DMS 273 (cell line): ENCODE measurements at regions not wholly inside any gene's neighbourhood (a gene's known extent, or its start where the extent isn't known, plus 50 kb on each side); places are given as distances from the start of the nearest gene placed in this dataset.

Experiments used
- DNase-seq: peaks from one replicate; lab custom pipeline; 2025; ENCODE audit not compliant: unreplicated experiment; lab: John Stamatoyannopoulos, UW

DNA sequence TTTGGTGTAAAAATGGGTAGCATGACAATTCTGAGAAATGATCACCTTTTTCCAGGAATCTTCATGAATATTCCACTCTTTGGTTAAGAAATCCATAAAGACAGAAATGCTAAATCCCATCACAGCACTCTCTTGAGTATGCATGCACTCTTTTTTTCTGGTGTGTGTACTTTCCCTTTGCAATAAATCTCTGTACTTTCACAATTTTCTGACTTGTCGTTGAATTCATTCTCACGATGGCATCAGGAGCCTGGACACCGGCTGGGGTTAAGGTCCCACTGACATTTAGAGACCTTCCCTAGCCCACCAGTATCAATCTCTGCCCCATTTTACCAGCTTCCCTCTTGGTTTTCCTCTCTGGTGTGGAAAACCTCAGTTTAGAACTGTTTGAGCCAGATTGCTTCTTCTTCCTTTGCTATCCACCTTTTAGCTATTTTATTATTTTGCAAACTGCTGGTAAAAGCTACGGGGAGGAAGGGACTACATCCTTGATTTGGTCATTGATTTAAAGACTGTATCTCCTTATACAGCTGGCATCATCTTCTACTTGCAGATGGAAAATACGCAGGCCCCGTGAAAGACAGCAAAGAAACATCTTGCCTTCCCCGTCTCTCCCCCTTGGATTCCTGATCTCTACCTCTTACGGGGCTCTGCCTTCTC is 59.9 kb upstream of the ZFR start:
- DNase-seq = peak; percentile 54

DNA sequence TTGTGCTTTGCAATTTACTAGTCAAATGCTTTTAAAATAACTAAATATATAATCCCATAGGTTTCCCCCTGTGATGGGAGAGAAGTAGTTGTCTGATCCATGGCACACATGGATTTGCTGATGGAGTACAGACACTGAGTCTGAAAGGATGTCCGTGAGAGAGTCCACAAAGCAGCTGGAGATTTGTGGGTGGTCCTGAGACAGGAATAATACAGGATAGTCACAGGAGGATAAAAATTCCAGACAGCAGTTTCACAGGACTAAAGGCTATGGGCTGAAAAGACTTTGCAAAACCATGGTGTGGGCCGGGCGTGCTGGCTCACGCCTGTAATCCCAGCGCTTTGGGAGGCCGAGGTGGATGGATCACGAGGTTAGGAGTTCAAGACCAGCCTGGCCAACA is 58.7 kb upstream of the ZFR start:
- no peak for DNase-seq

GRCh38 chr5:32501071-32502002 is 56.8 kb upstream of the ZFR start:
- no peak for DNase-seq

GRCh38 chr5:32500181-32500580 is 55.6 kb upstream of the ZFR start:
- no peak for DNase-seq

- DNase-seq = no peak
Measured at GRCh38 chr5:32499261-32499660, 54.7 kb upstream of the ZFR start.

DNA sequence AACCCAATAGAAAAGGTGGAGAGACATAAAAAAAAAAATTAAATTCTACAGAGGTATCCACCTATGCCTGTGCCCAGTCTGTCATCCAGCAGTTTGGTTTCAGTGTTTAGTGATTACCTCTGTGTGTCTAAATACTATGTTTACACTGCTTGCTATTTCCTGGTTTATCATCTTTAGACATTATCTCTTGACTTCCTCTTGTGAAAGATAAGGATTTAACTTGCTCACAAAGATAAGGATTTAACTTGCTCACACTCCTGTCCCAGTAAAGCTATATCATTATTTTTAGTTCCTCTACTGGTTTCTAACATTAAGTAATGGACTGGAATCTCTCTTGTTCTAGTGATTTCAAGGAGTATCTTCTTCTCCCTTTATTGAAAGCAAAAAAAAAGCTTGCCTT is 53.9 kb upstream of the ZFR start:
- DNase-seq = no peak

- no peak for DNase-seq
Measured at GRCh38 chr5:32496104-32496503, 51.6 kb upstream of the ZFR start.

- no peak for DNase-seq
Measured at GRCh38 chr5:32494827-32495226, 50.3 kb upstream of the ZFR start.
